Mucosa of stomach (tissue), 1 donor: ENCODE measurements at regions not wholly inside any gene's neighbourhood (a gene's known extent, or its start where the extent isn't known, plus 50 kb on each side); places are given as distances from the start of the nearest gene placed in this dataset.

Experiments used
- H3K27me3 ChIP-seq: one replicate; pipeline ENCODE4 v1.7.0; 2013; ENCODE audit warnings: mild to moderate bottlenecking, low read length; ENCODE audit not compliant: control insufficient read depth, insufficient read depth
- H3K36me3 ChIP-seq: one replicate; pipeline ENCODE4 v1.7.0; 2013; ENCODE audit warnings: low read length; ENCODE audit not compliant: control insufficient read depth, insufficient read depth
- H3K4me1 ChIP-seq: one replicate; pipeline ENCODE4 v1.7.0; 2013; ENCODE audit warnings: mild to moderate bottlenecking, low read length; ENCODE audit not compliant: control insufficient read depth, insufficient read depth
- H3K4me3 ChIP-seq: one replicate; pipeline ENCODE4 v1.7.0; 2013; ENCODE audit warnings: low read length
- H3K9ac ChIP-seq: one replicate; pipeline ENCODE4 v1.7.0; 2013; ENCODE audit warnings: mild to moderate bottlenecking, low read length, moderate library complexity
- H3K9me3 ChIP-seq: one replicate; pipeline ENCODE4 v1.7.0; 2013; ENCODE audit warnings: mild to moderate bottlenecking, low read length, moderate library complexity; ENCODE audit not compliant: control insufficient read depth
- donor health status: Pancreatic carcinoma.

GRCh38 chr15:69885173-69885955 lies 212.4 kb downstream of the TLE3 start:
- H3K27me3 ChIP-seq = peaks cover 7% of the 10 kb centered on the region
- H3K4me1 ChIP-seq = no peaks in the 10 kb centered on the region
- H3K36me3 ChIP-seq = no peaks in the 10 kb centered on the region
- no peak overlapping the region for H3K9ac ChIP-seq
- no peaks in the 10 kb centered on the region for H3K9me3 ChIP-seq
- no peak overlapping the region for H3K4me3 ChIP-seq

GRCh38 chr15:69887009-69887408 lies 210.7 kb downstream of the TLE3 start:
- no peak overlapping the region for H3K4me3 ChIP-seq
- no peaks in the 10 kb centered on the region for H3K36me3 ChIP-seq
- H3K27me3 ChIP-seq = peaks cover 7% of the 10 kb centered on the region
- no peaks in the 10 kb centered on the region for H3K4me1 ChIP-seq
- no peaks in the 10 kb centered on the region for H3K9me3 ChIP-seq
- no peak overlapping the region for H3K9ac ChIP-seq

- peaks cover 7% of the 10 kb centered on the region for H3K27me3 ChIP-seq
- H3K36me3 ChIP-seq = no peaks in the 10 kb centered on the region
- no peaks in the 10 kb centered on the region for H3K4me1 ChIP-seq
- H3K4me3 ChIP-seq = no peak overlapping the region
- H3K9ac ChIP-seq = no peak overlapping the region
- H3K9me3 ChIP-seq = no peaks in the 10 kb centered on the region
Observed at GRCh38 chr15:69887553-69887952, 210.2 kb downstream of the TLE3 start.

- Histone ChIP-seq H3K9ac (no peak overlapping the region), H3K4me3 (no peak overlapping the region), H3K27me3 (peaks cover 7% of the 10 kb centered on the region), H3K9me3 (no peaks in the 10 kb centered on the region), H3K36me3 (no peaks in the 10 kb centered on the region), H3K4me1 (no peaks in the 10 kb centered on the region)
Observed at GRCh38 chr15:69888406-69888805, 209.3 kb downstream of the TLE3 start.

GRCh38 chr15:69891070-69891536 lies 206.6 kb downstream of the TLE3 start:
- Histone ChIP-seq H3K36me3 (no peaks in the 10 kb centered on the region), H3K27me3 (no peaks in the 10 kb centered on the region), H3K9me3 (no peaks in the 10 kb centered on the region), H3K4me3 (no peak overlapping the region), H3K4me1 (no peaks in the 10 kb centered on the region), H3K9ac (no peak overlapping the region)

GRCh38 chr15:69891606-69892005 lies 206.1 kb downstream of the TLE3 start:
- Histone ChIP-seq H3K36me3 (no peaks in the 10 kb centered on the region), H3K9me3 (no peaks in the 10 kb centered on the region), H3K27me3 (no peaks in the 10 kb centered on the region), H3K9ac (no peak overlapping the region), H3K4me1 (no peaks in the 10 kb centered on the region), H3K4me3 (no peak overlapping the region)

- Histone ChIP-seq H3K27me3 (no peaks in the 10 kb centered on the region), H3K4me1 (no peaks in the 10 kb centered on the region), H3K9ac (no peak overlapping the region), H3K36me3 (no peaks in the 10 kb centered on the region), H3K9me3 (no peaks in the 10 kb centered on the region), H3K4me3 (no peak overlapping the region)
Observed at GRCh38 chr15:69892351-69892750, 205.4 kb downstream of the TLE3 start.

- Histone ChIP-seq H3K9ac (no peak overlapping the region), H3K27me3 (no peaks in the 10 kb centered on the region), H3K4me3 (no peak overlapping the region), H3K36me3 (no peaks in the 10 kb centered on the region), H3K9me3 (no peaks in the 10 kb centered on the region), H3K4me1 (no peaks in the 10 kb centered on the region)
Observed at GRCh38 chr15:69893086-69893485, 204.6 kb downstream of the TLE3 start.

- H3K4me1 ChIP-seq = no peaks in the 10 kb centered on the region
- H3K27me3 ChIP-seq = no peaks in the 10 kb centered on the region
- H3K36me3 ChIP-seq = no peaks in the 10 kb centered on the region
- no peaks in the 10 kb centered on the region for H3K9me3 ChIP-seq
- H3K9ac ChIP-seq = no peak overlapping the region
- no peak overlapping the region for H3K4me3 ChIP-seq
Observed at GRCh38 chr15:69893863-69894262, 203.9 kb downstream of the TLE3 start.

- Histone ChIP-seq H3K36me3 (no peaks in the 10 kb centered on the region), H3K4me3 (no peak overlapping the region), H3K9ac (no peak overlapping the region), H3K9me3 (no peaks in the 10 kb centered on the region), H3K27me3 (no peaks in the 10 kb centered on the region), H3K4me1 (no peaks in the 10 kb centered on the region)
Observed at GRCh38 chr15:69895202-69895601, 202.5 kb downstream of the TLE3 start.

GRCh38 chr15:69896606-69897005 lies 201.1 kb downstream of the TLE3 start:
- Histone ChIP-seq H3K9me3 (no peaks in the 10 kb centered on the region), H3K27me3 (no peaks in the 10 kb centered on the region), H3K36me3 (no peaks in the 10 kb centered on the region), H3K4me3 (no peak overlapping the region), H3K9ac (no peak overlapping the region), H3K4me1 (no peaks in the 10 kb centered on the region)

GRCh38 chr15:69897061-69897460 lies 200.7 kb downstream of the TLE3 start:
- no peaks in the 10 kb centered on the region for H3K27me3 ChIP-seq
- no peak overlapping the region for H3K9ac ChIP-seq
- H3K36me3 ChIP-seq = no peaks in the 10 kb centered on the region
- H3K9me3 ChIP-seq = no peaks in the 10 kb centered on the region
- no peak overlapping the region for H3K4me3 ChIP-seq
- H3K4me1 ChIP-seq = no peaks in the 10 kb centered on the region
